ENCODE measurements at regions not wholly inside any gene's neighbourhood (a gene's known extent, or its start where the extent isn't known, plus 50 kb on each side); places are given as distances from the start of the nearest gene placed in this dataset.

DNA sequence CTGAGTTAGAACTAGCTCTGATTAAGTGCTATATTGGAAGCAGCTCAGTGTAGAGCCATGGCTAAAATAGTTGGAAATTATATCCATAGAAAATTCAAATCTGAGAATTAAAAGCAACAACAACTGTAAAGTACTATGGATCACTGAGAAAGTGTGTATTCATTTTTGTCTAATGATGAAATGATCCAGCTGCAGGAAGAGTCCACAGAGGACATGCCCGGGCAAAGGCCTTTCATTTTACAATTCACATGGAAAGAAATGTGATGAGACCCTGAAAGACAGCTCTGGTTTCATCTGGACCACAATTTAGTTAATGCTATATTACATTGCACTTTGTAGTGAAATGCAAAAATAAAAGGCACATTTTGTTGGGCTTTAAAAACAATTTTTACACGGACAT, 196.8 kb upstream of the FAT1 start:
- Histone ChIP-seq H3K9ac (ENCODE audit: insufficient read length, low read depth) (no peak overlapping the region), H3K4me1 (ENCODE audit: insufficient read depth, insufficient read length) (no peaks in the 10 kb centered on the region), H3K9me3 (ENCODE audit: insufficient read depth, low read length) (no peaks in the 10 kb centered on the region), H3K36me3 (ENCODE audit: insufficient read depth, insufficient read length, low read length) (no peaks in the 10 kb centered on the region), H3K4me3 (ENCODE audit: insufficient read length, low read depth) (no peak overlapping the region), H3K27me3 (ENCODE audit: insufficient read depth, insufficient read length) (no peaks in the 10 kb centered on the region)
- no peak for DNase-seq (ENCODE audit: low read depth, low spot score)
- TF ChIP-seq SUZ12 (IDR thresholded peaks at IDR 0.05; ENCODE audit: extremely low read depth, insufficient read depth, insufficient read length) (no peak), YY1 (IDR thresholded peaks at IDR 0.05; ENCODE audit: insufficient read depth, insufficient read length) (no peak), ZNF274 (IDR thresholded peaks at IDR 0.05; ENCODE audit: low read depth, low read length) (no peak)

DNA sequence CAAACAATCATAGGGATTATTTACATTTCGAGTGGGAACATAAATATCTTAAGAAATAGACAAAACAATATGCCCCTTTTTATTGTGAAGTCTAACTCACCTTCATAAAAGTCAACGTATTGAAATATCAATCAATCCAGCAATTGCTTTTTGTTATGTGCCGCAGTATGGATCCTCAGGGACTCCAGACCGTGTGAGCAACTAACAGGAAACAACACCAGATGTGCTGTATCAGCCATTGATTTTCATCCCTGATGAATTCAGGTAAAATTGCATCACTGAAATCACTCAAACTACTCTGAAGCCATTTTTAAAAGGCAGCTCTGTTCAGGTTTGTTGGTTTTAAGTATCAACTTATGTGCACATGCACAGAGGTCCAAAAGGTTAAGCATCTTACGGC, 197.3 kb upstream of the FAT1 start:
- Histone ChIP-seq H3K9me3 (ENCODE audit: insufficient read depth, low read length) (no peaks in the 10 kb centered on the region), H3K9ac (ENCODE audit: insufficient read length, low read depth) (no peak overlapping the region), H3K36me3 (ENCODE audit: insufficient read depth, insufficient read length, low read length) (no peaks in the 10 kb centered on the region), H3K27me3 (ENCODE audit: insufficient read depth, insufficient read length) (no peaks in the 10 kb centered on the region), H3K4me1 (ENCODE audit: insufficient read depth, insufficient read length) (no peaks in the 10 kb centered on the region), H3K4me3 (ENCODE audit: insufficient read length, low read depth) (no peak overlapping the region)
- TF ChIP-seq YY1 (IDR thresholded peaks at IDR 0.05; ENCODE audit: insufficient read depth, insufficient read length) (no peak), ZNF274 (IDR thresholded peaks at IDR 0.05; ENCODE audit: low read depth, low read length) (no peak), SUZ12 (IDR thresholded peaks at IDR 0.05; ENCODE audit: extremely low read depth, insufficient read depth, insufficient read length) (no peak)
- DNase-seq (ENCODE audit: low read depth, low spot score) = no peak

DNA sequence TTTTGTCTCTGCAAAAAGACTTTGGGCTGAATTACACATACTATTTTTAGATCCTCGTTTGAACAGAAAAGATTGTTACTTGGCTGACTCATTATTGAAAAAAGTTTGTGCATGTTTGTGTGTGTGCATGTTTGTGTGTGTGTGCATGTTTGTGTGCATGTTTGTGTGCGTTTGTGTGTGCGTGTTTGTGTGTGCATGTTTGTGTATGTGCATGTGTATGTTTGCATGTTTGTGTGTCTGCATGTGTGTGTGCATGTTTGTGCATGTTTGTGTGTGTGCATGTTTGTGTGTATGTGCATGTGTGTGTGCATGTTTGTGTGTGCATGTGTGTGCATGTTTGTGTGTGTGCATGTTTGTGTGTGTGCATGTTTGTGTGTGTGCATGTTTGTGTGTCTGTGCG, 201.1 kb upstream of the FAT1 start:
- Histone ChIP-seq H3K9ac (ENCODE audit: insufficient read length, low read depth) (no peak overlapping the region), H3K9me3 (ENCODE audit: insufficient read depth, low read length) (no peaks in the 10 kb centered on the region), H3K4me3 (ENCODE audit: insufficient read length, low read depth) (no peak overlapping the region), H3K36me3 (ENCODE audit: insufficient read depth, insufficient read length, low read length) (no peaks in the 10 kb centered on the region), H3K4me1 (ENCODE audit: insufficient read depth, insufficient read length) (no peaks in the 10 kb centered on the region), H3K27me3 (ENCODE audit: insufficient read depth, insufficient read length) (no peaks in the 10 kb centered on the region)
- TF ChIP-seq SUZ12 (IDR thresholded peaks at IDR 0.05; ENCODE audit: extremely low read depth, insufficient read depth, insufficient read length) (no peak), ZNF274 (IDR thresholded peaks at IDR 0.05; ENCODE audit: low read depth, low read length) (no peak), YY1 (IDR thresholded peaks at IDR 0.05; ENCODE audit: insufficient read depth, insufficient read length) (no peak)
- DNase-seq (ENCODE audit: low read depth, low spot score) = no peak

DNA sequence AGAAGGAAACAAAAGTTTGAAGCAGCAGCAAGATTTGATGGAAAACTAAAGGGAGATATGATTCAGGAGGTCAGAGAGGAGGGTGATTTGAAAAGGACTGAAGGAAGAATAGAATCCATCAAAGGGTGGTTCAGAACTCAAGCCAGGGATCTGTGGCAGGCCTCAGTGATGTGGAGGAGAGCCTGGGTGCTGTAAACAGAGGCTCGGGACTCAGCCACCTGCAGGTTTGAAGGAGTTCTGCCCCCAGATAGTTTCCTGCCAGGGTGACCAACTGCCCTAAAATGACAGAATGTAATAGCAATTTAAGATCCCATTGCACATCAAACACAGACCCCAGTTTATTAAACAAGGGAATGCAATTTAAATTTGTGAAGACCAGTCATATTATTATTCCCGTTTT, 204.0 kb upstream of the FAT1 start:
- TF ChIP-seq SUZ12 (IDR thresholded peaks at IDR 0.05; ENCODE audit: extremely low read depth, insufficient read depth, insufficient read length) (no peak), YY1 (IDR thresholded peaks at IDR 0.05; ENCODE audit: insufficient read depth, insufficient read length) (no peak), ZNF274 (IDR thresholded peaks at IDR 0.05; ENCODE audit: low read depth, low read length) (no peak)
- H3K36me3 ChIP-seq (ENCODE audit: insufficient read depth, insufficient read length, low read length) = no peaks in the 10 kb centered on the region
- no peaks in the 10 kb centered on the region for H3K4me1 ChIP-seq (ENCODE audit: insufficient read depth, insufficient read length)
- no peaks in the 10 kb centered on the region for H3K27me3 ChIP-seq (ENCODE audit: insufficient read depth, insufficient read length)
- no peaks in the 10 kb centered on the region for H3K9me3 ChIP-seq (ENCODE audit: insufficient read depth, low read length)
- DNase-seq (ENCODE audit: low read depth, low spot score) = no peak
- no peak overlapping the region for H3K4me3 ChIP-seq (ENCODE audit: insufficient read length, low read depth)
- H3K9ac ChIP-seq (ENCODE audit: insufficient read length, low read depth) = no peak overlapping the region

DNA sequence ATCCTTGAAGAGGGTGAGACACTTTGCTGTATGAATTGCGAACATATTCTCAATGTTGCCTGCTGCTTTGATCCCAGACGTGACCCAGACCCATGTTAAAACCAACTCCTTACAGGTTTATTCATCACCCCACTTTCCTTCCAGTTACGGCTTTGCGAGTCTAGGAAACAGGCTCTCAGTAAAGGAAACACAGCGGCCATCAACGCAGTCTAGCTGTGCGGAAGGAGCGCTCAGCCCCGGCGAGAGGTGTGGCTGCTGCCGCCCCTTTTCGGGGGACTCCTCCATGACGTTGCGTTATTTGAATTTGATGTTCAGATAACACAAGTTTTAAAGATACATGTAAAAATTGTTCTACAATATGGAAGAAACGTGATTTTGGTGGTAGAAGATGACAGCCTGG, 206.4 kb upstream of the FAT1 start:
- no peak overlapping the region for H3K4me3 ChIP-seq (ENCODE audit: insufficient read length, low read depth)
- H3K27me3 ChIP-seq (ENCODE audit: insufficient read depth, insufficient read length) = no peaks in the 10 kb centered on the region
- no peaks in the 10 kb centered on the region for H3K36me3 ChIP-seq (ENCODE audit: insufficient read depth, insufficient read length, low read length)
- TF ChIP-seq SUZ12 (IDR thresholded peaks at IDR 0.05; ENCODE audit: extremely low read depth, insufficient read depth, insufficient read length) (no peak), ZNF274 (IDR thresholded peaks at IDR 0.05; ENCODE audit: low read depth, low read length) (no peak), YY1 (IDR thresholded peaks at IDR 0.05; ENCODE audit: insufficient read depth, insufficient read length) (no peak)
- H3K9ac ChIP-seq (ENCODE audit: insufficient read length, low read depth) = no peak overlapping the region
- no peaks in the 10 kb centered on the region for H3K9me3 ChIP-seq (ENCODE audit: insufficient read depth, low read length)
- no peak for DNase-seq (ENCODE audit: low read depth, low spot score)
- no peaks in the 10 kb centered on the region for H3K4me1 ChIP-seq (ENCODE audit: insufficient read depth, insufficient read length)

DNA sequence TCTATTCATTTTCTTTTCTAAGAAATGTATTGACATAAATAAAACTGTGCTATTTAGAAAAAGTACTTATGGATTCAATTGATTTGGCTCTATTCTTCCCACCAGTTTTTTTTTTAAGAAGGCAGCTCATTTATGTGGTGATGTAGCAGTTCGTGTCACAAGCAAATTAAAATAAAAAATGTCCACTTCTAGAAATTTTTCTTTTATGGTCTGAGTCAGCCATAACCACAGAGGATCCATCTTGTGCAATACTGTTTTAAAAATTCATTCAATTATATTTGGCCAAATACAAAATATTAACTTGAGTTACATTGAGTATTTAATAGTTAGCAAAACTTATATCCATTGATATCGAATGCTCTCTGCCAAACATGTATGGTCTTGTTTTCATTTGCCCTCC, 207.9 kb upstream of the FAT1 start:
- no peak for DNase-seq (ENCODE audit: low read depth, low spot score)
- TF ChIP-seq ZNF274 (IDR thresholded peaks at IDR 0.05; ENCODE audit: low read depth, low read length) = no peak
- no peak for TF ChIP-seq YY1 (IDR thresholded peaks at IDR 0.05; ENCODE audit: insufficient read depth, insufficient read length)
- no peak for TF ChIP-seq SUZ12 (IDR thresholded peaks at IDR 0.05; ENCODE audit: extremely low read depth, insufficient read depth, insufficient read length)
- no peaks in the 10 kb centered on the region for H3K27me3 ChIP-seq (ENCODE audit: insufficient read depth, insufficient read length)
- H3K36me3 ChIP-seq (ENCODE audit: insufficient read depth, insufficient read length, low read length) = no peaks in the 10 kb centered on the region
- no peak overlapping the region for H3K9ac ChIP-seq (ENCODE audit: insufficient read length, low read depth)
- no peaks in the 10 kb centered on the region for H3K4me1 ChIP-seq (ENCODE audit: insufficient read depth, insufficient read length)
- H3K9me3 ChIP-seq (ENCODE audit: insufficient read depth, low read length) = no peaks in the 10 kb centered on the region
- no peak overlapping the region for H3K4me3 ChIP-seq (ENCODE audit: insufficient read length, low read depth)

DNA sequence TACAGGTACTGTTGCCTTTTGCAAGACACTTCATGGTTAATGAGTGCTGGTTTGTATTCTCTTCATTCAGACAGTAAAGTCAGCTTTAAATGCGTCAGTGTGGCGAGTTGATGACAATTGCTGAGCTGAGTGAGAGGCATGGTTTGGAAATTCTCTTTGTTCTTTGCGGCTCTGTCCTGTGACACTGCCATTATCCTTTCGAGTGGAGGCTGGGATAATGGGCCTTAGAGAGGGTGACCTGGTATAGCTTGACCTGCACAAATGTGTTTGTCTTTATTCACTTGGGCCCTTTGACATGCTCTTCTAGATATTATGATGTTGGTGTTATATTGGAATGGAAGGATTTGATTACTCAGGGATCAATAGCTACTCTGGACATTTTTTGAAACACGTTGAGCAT, 208.5 kb upstream of the FAT1 start:
- H3K9ac ChIP-seq (ENCODE audit: insufficient read length, low read depth) = no peak overlapping the region
- no peak for TF ChIP-seq YY1 (IDR thresholded peaks at IDR 0.05; ENCODE audit: insufficient read depth, insufficient read length)
- TF ChIP-seq SUZ12 (IDR thresholded peaks at IDR 0.05; ENCODE audit: extremely low read depth, insufficient read depth, insufficient read length) = no peak
- TF ChIP-seq ZNF274 (IDR thresholded peaks at IDR 0.05; ENCODE audit: low read depth, low read length) = no peak
- no peaks in the 10 kb centered on the region for H3K36me3 ChIP-seq (ENCODE audit: insufficient read depth, insufficient read length, low read length)
- no peaks in the 10 kb centered on the region for H3K27me3 ChIP-seq (ENCODE audit: insufficient read depth, insufficient read length)
- H3K4me3 ChIP-seq (ENCODE audit: insufficient read length, low read depth) = no peak overlapping the region
- no peak for DNase-seq (ENCODE audit: low read depth, low spot score)
- H3K4me1 ChIP-seq (ENCODE audit: insufficient read depth, insufficient read length) = no peaks in the 10 kb centered on the region
- no peaks in the 10 kb centered on the region for H3K9me3 ChIP-seq (ENCODE audit: insufficient read depth, low read length)

Data from NT2/D1 (cell line).